GM10266 (cell line): ENCODE measurements at regions not wholly inside any gene's neighbourhood (a gene's known extent, or its start where the extent isn't known, plus 50 kb on each side); places are given as distances from the start of the nearest gene placed in this dataset.

Experiments
- DNase-seq: peaks from one replicate; pipeline ENCODE4 v3.0.0; 2012; ENCODE audit errors: extremely low spot score
- CTCF ChIP-seq: IDR thresholded peaks from 2 replicates; pipeline ENCODE4 v1.5.1; 2012; ENCODE audit warnings: mild to moderate bottlenecking, low read depth; ENCODE audit not compliant: control insufficient read depth, insufficient read depth; ENCODE audit errors: missing control alignments

- no peak for DNase-seq
- TF ChIP-seq CTCF = no peak
Measured at GRCh38 chr20:52752023-52752422, 220.1 kb upstream of the TSHZ2 start.

DNA sequence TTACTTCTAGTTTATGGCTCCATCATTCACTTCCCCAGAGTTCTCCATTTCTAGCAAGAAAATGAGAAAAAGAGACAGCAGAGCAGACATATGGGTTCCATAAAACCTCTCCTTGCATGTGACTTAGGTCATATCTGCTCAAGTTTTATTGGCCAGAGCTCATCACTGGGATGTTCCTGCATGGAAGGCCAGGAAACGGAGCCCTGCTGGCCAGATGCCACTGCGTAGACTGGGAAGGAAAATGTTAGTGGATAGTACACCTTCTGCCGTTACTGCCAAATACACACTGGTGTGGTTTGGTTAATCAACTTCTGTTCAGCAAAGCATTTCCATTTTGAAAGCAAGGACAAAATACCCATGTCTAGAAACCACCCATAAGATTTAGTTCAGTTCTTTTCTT is 220.6 kb upstream of the TSHZ2 start:
- DNase-seq = no peak
- no peak for TF ChIP-seq CTCF

DNA sequence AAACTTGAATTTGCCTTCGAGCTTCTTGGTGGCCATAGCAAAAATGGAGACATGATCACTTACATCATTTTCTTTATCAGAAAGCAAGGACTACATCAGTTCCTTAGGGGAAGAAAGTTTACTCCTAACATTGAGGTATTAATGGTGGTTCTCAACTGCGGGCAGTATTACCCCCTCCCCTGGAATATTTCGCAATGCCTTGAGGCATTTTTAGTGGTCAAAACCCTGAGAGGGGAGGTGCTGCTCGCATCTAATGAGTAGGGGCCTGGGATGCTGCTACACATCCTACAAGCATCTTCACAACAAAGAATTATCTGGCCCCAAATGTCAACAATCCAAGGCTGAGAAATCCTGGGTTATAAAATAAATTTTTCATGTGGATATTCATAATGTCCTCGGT is 222.2 kb upstream of the TSHZ2 start:
- TF ChIP-seq CTCF = no peak
- no peak for DNase-seq

GRCh38 chr20:52748990-52749389 is 223.2 kb upstream of the TSHZ2 start:
- no peak for DNase-seq
- no peak for TF ChIP-seq CTCF

GRCh38 chr20:52748285-52748932 is 223.7 kb upstream of the TSHZ2 start:
- no peak for DNase-seq
- no peak for TF ChIP-seq CTCF

DNA sequence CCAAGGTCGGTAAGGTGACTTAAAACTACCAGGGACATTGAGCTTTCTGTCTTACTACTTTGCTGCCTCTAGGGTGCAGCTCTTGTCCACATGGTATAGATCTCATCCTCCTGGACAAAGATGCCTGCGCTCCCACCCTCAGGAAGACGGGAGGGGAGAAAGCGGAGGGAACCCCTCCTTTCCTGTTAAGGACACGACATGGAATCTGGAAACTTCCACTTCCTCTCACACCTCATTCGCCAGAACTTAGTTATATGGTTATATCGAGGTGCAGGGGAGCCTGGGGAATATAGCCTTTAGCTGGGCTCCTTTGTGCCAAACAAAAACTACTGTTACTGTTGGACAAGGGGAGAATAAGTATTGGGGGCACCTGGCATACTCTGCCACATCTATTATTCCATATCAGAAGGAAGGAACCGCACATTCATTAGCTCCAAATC is 224.3 kb upstream of the TSHZ2 start:
- peak; percentile 1 for TF ChIP-seq CTCF
- DNase-seq = no peak

DNA sequence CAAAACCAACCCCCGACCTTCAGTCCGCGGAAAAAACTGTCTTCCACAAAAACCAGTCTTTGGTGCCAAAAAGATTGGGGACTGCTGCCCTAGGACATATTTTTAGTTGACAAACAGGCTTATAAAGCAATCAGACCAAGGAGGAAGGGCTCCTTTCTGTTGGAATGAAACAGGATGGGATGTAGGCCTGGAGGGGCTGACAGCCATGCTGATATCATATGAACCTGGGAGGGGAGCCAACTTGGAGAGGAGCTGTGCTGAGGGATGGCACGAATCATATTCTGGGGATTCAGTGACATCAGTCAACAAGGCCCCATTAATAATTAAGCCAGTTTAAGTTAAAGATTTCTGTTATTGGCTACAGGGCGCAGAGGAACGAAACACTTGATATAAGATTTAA is 225.4 kb upstream of the TSHZ2 start:
- no peak for TF ChIP-seq CTCF
- DNase-seq = no peak
